B cell (primary cell): ENCODE measurements at regions not wholly inside any gene's neighbourhood (a gene's known extent, or its start where the extent isn't known, plus 50 kb on each side); places are given as distances from the start of the nearest gene placed in this dataset.

Source experiments
- CTCF ChIP-seq: fragments of 200-600 bp; IDR thresholded peaks from one replicate; pipeline ENCODE4 v1.8.0; 2022; ENCODE audit warnings: antibody characterized with exemption, mild to moderate bottlenecking
- EZH2 ChIP-seq: IDR thresholded peaks from 2 replicates; pipeline ENCODE4 v1.6.1; 2012; ENCODE audit warnings: borderline replicate concordance, low read depth, mild to moderate bottlenecking, moderate library complexity, low read length; ENCODE audit not compliant: insufficient read depth, poor library complexity, severe bottlenecking

GRCh38 chr9:117542021-117542420 is 127.2 kb upstream of the ASTN2 start:
- no peak for TF ChIP-seq CTCF
- no peak for TF ChIP-seq EZH2
